ENCODE measurements at regions not wholly inside any gene's neighbourhood (a gene's known extent, or its start where the extent isn't known, plus 50 kb on each side); places are given as distances from the start of the nearest gene placed in this dataset.

DNA sequence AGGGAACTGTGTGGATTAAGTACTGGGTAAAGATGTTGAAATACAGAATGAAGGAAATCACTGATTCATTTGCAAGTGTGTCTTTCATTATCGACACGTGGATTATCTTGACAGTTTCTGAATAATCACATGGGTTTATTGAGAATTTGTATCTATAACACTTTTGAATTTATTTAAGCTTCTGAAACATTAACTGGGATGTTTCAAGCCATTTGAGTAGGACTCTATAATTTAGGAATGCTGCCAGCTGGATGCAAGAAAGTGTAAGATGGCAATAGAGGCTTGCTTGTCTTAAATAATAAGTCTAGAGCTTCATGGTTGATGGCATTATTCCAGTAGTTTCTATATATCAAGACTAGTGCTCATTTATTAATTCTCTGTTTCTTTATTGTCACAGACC, 1100.7 kb upstream of the GHITM start:
- no peak overlapping the region for H3K9ac ChIP-seq (replicated peaks in 1 of 4; ENCODE audit: extremely low read depth in 1 of 4, low read depth in 3 of 4, low read length in 3 of 4)
- ChIA-PET CTCF (ENCODE audit: partially characterized antibody) (interaction anchor here (0.7 to 1.6 kb wide), 2 partner anchors 9 to 397 kb away, joined by 4 to 6 read pairs; no protein-coding TSS in a partner anchor), POLR2A (ENCODE audit: partially characterized antibody) (no interaction called here)
- no peak overlapping the region for H2BK5ac ChIP-seq (ENCODE audit: low read depth, low read length)
- H2AFZ ChIP-seq (ENCODE audit: low read length): no peak overlapping the region
- DNase-seq (ENCODE audit: low read depth in 1 of 2, low spot score in 2 of 2) (no peak), FAIRE-seq (no peak)
- no peaks in the 10 kb centered on the region for H3K4me1 ChIP-seq (replicated peaks in 1 of 4; ENCODE audit: control insufficient read depth in 3 of 4, insufficient read depth in 4 of 4, low read length in 3 of 4)
- no peak overlapping the region for H3K4me2 ChIP-seq (ENCODE audit: insufficient read depth in 1 of 2, low read depth in 2 of 2, low read length in 2 of 2)
- no peak overlapping the region for H2BK15ac ChIP-seq (ENCODE audit: low read length)
- H3K14ac ChIP-seq (ENCODE audit: insufficient read length): no peak overlapping the region
- H2BK20ac ChIP-seq (ENCODE audit: low read length): no peak overlapping the region
- no peaks in the 10 kb centered on the region; a peak in 1 of 7 replicates for H3K27me3 ChIP-seq (replicated peaks in 1 of 4; ENCODE audit: control insufficient read depth in 3 of 4, extremely low read depth in 1 of 4, insufficient read depth in 3 of 4, low read length in 3 of 4)
- H2BK12ac ChIP-seq (ENCODE audit: low read depth, low read length): no peak overlapping the region
- H3K36me3 ChIP-seq (ENCODE audit: control insufficient read depth in 2 of 4, insufficient read depth in 4 of 4, low read length in 3 of 4): no peaks in the 10 kb centered on the region
- no peak for TF ChIP-seq RXRA (IDR thresholded peaks at IDR 0.05; ENCODE audit: insufficient read depth, low read depth, low read length)
- TF ChIP-seq SAP30 (IDR thresholded peaks at IDR 0.05; ENCODE audit: insufficient read depth, insufficient replicate concordance, low read length): no peak
- TF ChIP-seq CHD2 (IDR thresholded peaks at IDR 0.05; ENCODE audit: low read length): no peak
- TF ChIP-seq EZH2 (IDR thresholded peaks at IDR 0.05; ENCODE audit: low read depth, low read length, severe bottlenecking): no peak
- no peak for TF ChIP-seq PHF8 (conservative IDR thresholded peaks at IDR 0.05; ENCODE audit: low read depth, low read length)
- TF ChIP-seq POLR2AphosphoS5 (IDR thresholded peaks at IDR 0.05; ENCODE audit: low read depth, low read length): no peak
- TF ChIP-seq NRF1 (IDR thresholded peaks at IDR 0.05; ENCODE audit: low read depth, low read length): no peak
- TF ChIP-seq POLR2A (IDR thresholded peaks at IDR 0.05; ENCODE audit: control extremely low read depth in 1 of 2, low read depth in 2 of 2, low read length in 2 of 2): no peak
- no peak for TF ChIP-seq TAF7 (optimal IDR thresholded peaks at IDR 0.05; ENCODE audit: borderline replicate concordance, low read depth, low read length)
- no peak overlapping the region for H3K18ac ChIP-seq (ENCODE audit: extremely low read depth, low read length)
- H3K23ac ChIP-seq (ENCODE audit: insufficient read length): no peak overlapping the region
- H4K8ac ChIP-seq (ENCODE audit: extremely low read depth, insufficient read depth, low read length): no peak overlapping the region
- no peak overlapping the region for H3K4ac ChIP-seq (replicated peaks; ENCODE audit: insufficient read length, low read depth, low read length)
- no peak overlapping the region for H3K4me3 ChIP-seq (ENCODE audit: extremely low read depth in 1 of 4, insufficient read depth in 2 of 4, low read depth in 3 of 4, low read length in 4 of 4)
- 79% methylated on average over 2 of the region's 2 CpGs; no CpG with 5 or more reads in 1 of the 2 experiments for WGBS, 2 experiments (ENCODE audit: extremely low coverage in 1 of 2, insufficient coverage in 1 of 2, insufficient read length in 1 of 2, insufficient replicate concordance in 2 of 2, low coverage in 1 of 2, low lambda C conversion rate in 2 of 2, missing lambda C conversion rate in 1 of 2)
- no peaks in the 10 kb centered on the region for H3K79me1 ChIP-seq (ENCODE audit: low read depth, low read length)
- H3K56ac ChIP-seq (replicated peaks; ENCODE audit: insufficient read length, low read depth, low read length): no peak overlapping the region
- H2AK5ac ChIP-seq (ENCODE audit: low read depth, low read length): no peak overlapping the region
- H4K5ac ChIP-seq (ENCODE audit: insufficient read length, low read depth, low read length): no peak overlapping the region
- H4K91ac ChIP-seq (replicated peaks; ENCODE audit: insufficient read length, low read length): no peak overlapping the region
- H3K9me3 ChIP-seq (ENCODE audit: insufficient read depth in 2 of 2, low read depth in 1 of 2, low read length in 1 of 2): no peaks in the 10 kb centered on the region
- H3K27ac ChIP-seq (ENCODE audit: low read depth, low read length): no peak overlapping the region
- H3K23me2 ChIP-seq (ENCODE audit: low read depth, low read length): no peaks in the 10 kb centered on the region
- H3K79me2 ChIP-seq (ENCODE audit: control insufficient read depth in 1 of 2, insufficient read depth in 2 of 2, low read length in 2 of 2): no peaks in the 10 kb centered on the region
- no peaks in the 10 kb centered on the region for H4K20me1 ChIP-seq (replicated peaks in 1 of 2; ENCODE audit: control insufficient read depth in 1 of 2, insufficient read depth in 2 of 2, low read length in 2 of 2)
- H2BK120ac ChIP-seq (replicated peaks; ENCODE audit: low read depth, low read length): no peak overlapping the region
